ENCODE measurements at regions not wholly inside any gene's neighbourhood (a gene's known extent, or its start where the extent isn't known, plus 50 kb on each side); places are given as distances from the start of the nearest gene placed in this dataset.

DNA sequence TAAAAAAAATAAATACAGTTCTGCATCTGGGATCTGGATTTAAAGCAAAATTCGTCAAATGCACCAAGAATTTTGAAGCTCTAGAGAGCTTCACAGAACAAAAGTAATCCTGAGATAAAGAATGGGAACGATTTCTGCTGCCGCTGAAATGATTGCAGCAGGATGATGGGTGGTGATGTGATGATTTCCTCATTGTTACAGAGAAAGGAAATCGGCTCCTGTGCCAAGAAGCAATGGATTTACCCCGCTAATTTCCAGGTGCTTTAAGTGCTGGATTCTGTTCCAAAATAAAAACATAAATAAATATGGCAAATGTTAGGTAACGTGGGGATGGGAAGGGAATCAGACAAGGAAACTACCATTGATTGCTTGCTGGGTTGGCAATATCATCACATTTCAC is 1067.9 kb upstream of the MAP3K7 start:
- Histone ChIP-seq H3K27me3 (replicated peaks; ENCODE audit: control insufficient read depth, insufficient read depth, low read length) (no peaks in the 10 kb centered on the region), H3K36me3 (ENCODE audit: control insufficient read depth, insufficient read depth, low read length) (no peaks in the 10 kb centered on the region), H3K4me3 (replicated peaks; ENCODE audit: low read depth, low read length) (no peak overlapping the region)
- TF ChIP-seq CTCF (IDR thresholded peaks at IDR 0.05; ENCODE audit: insufficient read depth, low read length, poor library complexity, severe bottlenecking) = no peak
- DNase-seq (ENCODE audit: extremely low read depth, insufficient read length) = no peak

GRCh38 chr6:91654357-91654756 is 1067.5 kb upstream of the MAP3K7 start:
- DNase-seq (ENCODE audit: extremely low read depth, insufficient read length) = no peak
- TF ChIP-seq CTCF (IDR thresholded peaks at IDR 0.05; ENCODE audit: insufficient read depth, low read length, poor library complexity, severe bottlenecking) = no peak
- Histone ChIP-seq H3K36me3 (ENCODE audit: control insufficient read depth, insufficient read depth, low read length) (no peaks in the 10 kb centered on the region), H3K4me3 (replicated peaks; ENCODE audit: low read depth, low read length) (no peak overlapping the region), H3K27me3 (replicated peaks; ENCODE audit: control insufficient read depth, insufficient read depth, low read length) (no peaks in the 10 kb centered on the region)

DNA sequence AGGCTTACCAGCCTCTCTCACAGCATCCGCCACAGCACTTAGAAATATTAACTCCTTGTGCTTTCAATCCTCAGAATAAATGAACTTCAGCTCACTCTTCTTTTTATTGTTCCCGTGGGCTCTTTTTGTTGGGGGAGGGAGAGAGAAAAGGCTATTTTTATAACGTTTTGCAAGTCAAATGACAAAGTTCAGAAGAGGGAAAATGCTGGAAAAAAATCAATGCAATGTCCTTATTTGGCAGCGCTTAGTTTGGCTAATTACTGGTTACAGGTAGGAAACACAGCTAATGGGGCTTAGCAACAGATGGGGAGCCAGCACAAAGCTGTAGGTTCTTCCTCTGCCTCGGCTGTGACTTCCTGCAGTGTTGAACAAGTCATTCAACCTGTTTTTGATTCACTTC is 1067.0 kb upstream of the MAP3K7 start:
- Histone ChIP-seq H3K4me3 (replicated peaks; ENCODE audit: low read depth, low read length) (no peak overlapping the region), H3K36me3 (ENCODE audit: control insufficient read depth, insufficient read depth, low read length) (no peaks in the 10 kb centered on the region), H3K27me3 (replicated peaks; ENCODE audit: control insufficient read depth, insufficient read depth, low read length) (no peaks in the 10 kb centered on the region)
- no peak for DNase-seq (ENCODE audit: extremely low read depth, insufficient read length)
- no peak for TF ChIP-seq CTCF (IDR thresholded peaks at IDR 0.05; ENCODE audit: insufficient read depth, low read length, poor library complexity, severe bottlenecking)

GRCh38 chr6:91653076-91653723 is 1066.3 kb upstream of the MAP3K7 start:
- Histone ChIP-seq H3K27me3 (replicated peaks; ENCODE audit: control insufficient read depth, insufficient read depth, low read length) (no peaks in the 10 kb centered on the region), H3K36me3 (ENCODE audit: control insufficient read depth, insufficient read depth, low read length) (no peaks in the 10 kb centered on the region), H3K4me3 (replicated peaks; ENCODE audit: low read depth, low read length) (no peak overlapping the region)
- DNase-seq (ENCODE audit: extremely low read depth, insufficient read length) = no peak
- TF ChIP-seq CTCF (IDR thresholded peaks at IDR 0.05; ENCODE audit: insufficient read depth, low read length, poor library complexity, severe bottlenecking) = no peak

- DNase-seq (ENCODE audit: extremely low read depth, insufficient read length) = no peak
- no peak for TF ChIP-seq CTCF (IDR thresholded peaks at IDR 0.05; ENCODE audit: insufficient read depth, low read length, poor library complexity, severe bottlenecking)
- H3K27me3 ChIP-seq (replicated peaks; ENCODE audit: control insufficient read depth, insufficient read depth, low read length) = no peaks in the 10 kb centered on the region
- H3K36me3 ChIP-seq (ENCODE audit: control insufficient read depth, insufficient read depth, low read length) = no peaks in the 10 kb centered on the region
- H3K4me3 ChIP-seq (replicated peaks; ENCODE audit: low read depth, low read length) = no peak overlapping the region
These were observed 1059.8 kb upstream of the MAP3K7 start for GRCh38 chr6:91646649-91647048.

GRCh38 chr6:91645811-91646210 is 1058.9 kb upstream of the MAP3K7 start:
- no peak for TF ChIP-seq CTCF (IDR thresholded peaks at IDR 0.05; ENCODE audit: insufficient read depth, low read length, poor library complexity, severe bottlenecking)
- Histone ChIP-seq H3K36me3 (ENCODE audit: control insufficient read depth, insufficient read depth, low read length) (no peaks in the 10 kb centered on the region), H3K27me3 (replicated peaks; ENCODE audit: control insufficient read depth, insufficient read depth, low read length) (no peaks in the 10 kb centered on the region), H3K4me3 (replicated peaks; ENCODE audit: low read depth, low read length) (no peak overlapping the region)
- DNase-seq (ENCODE audit: extremely low read depth, insufficient read length) = no peak
